Uterus (tissue), 2 donors: ENCODE measurements at regions not wholly inside any gene's neighbourhood (a gene's known extent, or its start where the extent isn't known, plus 50 kb on each side); places are given as distances from the start of the nearest gene placed in this dataset.

Source experiments
- CTCF ChIP-seq, 4 experiments: fragments of 200-600 bp in 2 of 4; fragments of 450-650 bp in 2 of 4; sonication (generic) in 2 of 4; IDR thresholded peaks; one replicate each; pipeline ENCODE4 v1.5.1; 2016 to 2019; ENCODE audit warnings: antibody characterized with exemption in 4 of 4, mild to moderate bottlenecking in 2 of 4, moderate library complexity in 1 of 4
- POLR2A ChIP-seq, 2 donors: fragments of 450-650 bp; IDR thresholded peaks; one replicate each; pipeline ENCODE4 v1.6.1; 2016; ENCODE audit warnings: antibody characterized with exemption in 2 of 2, mild to moderate bottlenecking in 1 of 2, moderate library complexity in 1 of 2

- TF ChIP-seq CTCF (IDR thresholded peaks at IDR 0.05) (no peak), POLR2A (IDR thresholded peaks at IDR 0.05) (no peak)
These were observed 284.5 kb downstream of the MAT2B start for GRCh38 chr5:163789870-163790269.
